IMR-90 (cell line): ENCODE measurements at regions not wholly inside any gene's neighbourhood (a gene's known extent, or its start where the extent isn't known, plus 50 kb on each side); places are given as distances from the start of the nearest gene placed in this dataset.

Experiments
- ATAC-seq: fragments of 200-7000 bp; cut with Tn5 transposase; 2 replicates; pipeline ENCODE4 v1.9.1; 2020; ENCODE audit warnings: low read depth, mild to moderate bottlenecking, moderate library complexity
- BruUV-seq: library from RNA; stranded (reverse); fragments of 400-500 nt; replicated peaks from 2 replicates; lab custom pipeline; 2021; lab: Mats Ljungman, UMichigan
- CTCF ChIA-PET: fragments of 300-600 bp; formaldehyde crosslinking; extraction: SDS; loops from one replicate; lab custom pipeline; 2021; ENCODE audit warnings: antibody characterized with exemption; lab: Yijun Ruan, JAX
- POLR2A ChIA-PET: fragments of 300-600 bp; sonication (Branson Sonifier 250); formaldehyde crosslinking; loops from one replicate; lab custom pipeline; 2022; ENCODE audit warnings: antibody characterized with exemption; ENCODE audit not compliant: unreplicated experiment; lab: Charles Lee
- DNase-seq: peaks from one replicate; pipeline ENCODE4 v3.0.0; 2013
- H2AFZ ChIP-seq: replicated peaks from 2 replicates; pipeline ENCODE3; 2013; ENCODE audit warnings: low read length, mild to moderate bottlenecking; ENCODE audit not compliant: poor library complexity
- H2AK5ac ChIP-seq: 2 replicates; pipeline ENCODE4 v1.6.1; 2013; ENCODE audit warnings: low read depth, low read length, inconsistent platforms
- H2AK9ac ChIP-seq: replicated peaks from 2 replicates; pipeline ENCODE3; 2013; ENCODE audit warnings: mild to moderate bottlenecking, low read depth, low read length, moderate library complexity; ENCODE audit not compliant: poor library complexity
- H2BK120ac ChIP-seq: 2 replicates; pipeline ENCODE4 v1.6.1; 2013; ENCODE audit warnings: low read depth, low read length, inconsistent platforms
- H2BK15ac ChIP-seq: 3 replicates; pipeline ENCODE4 v1.6.1; 2013; ENCODE audit warnings: low read depth, low read length, inconsistent platforms
- H2BK20ac ChIP-seq: 2 replicates; pipeline ENCODE4 v1.6.1; 2013; ENCODE audit warnings: low read depth, mild to moderate bottlenecking, inconsistent platforms, low read length, moderate library complexity
- H2BK5ac ChIP-seq: 2 replicates; pipeline ENCODE4 v1.6.1; 2013; ENCODE audit warnings: mild to moderate bottlenecking, low read depth, low read length, inconsistent platforms; ENCODE audit not compliant: poor library complexity, severe bottlenecking
- H3K14ac ChIP-seq: replicated peaks from 2 replicates; pipeline ENCODE4 v1.6.1; 2013; ENCODE audit warnings: low read depth, low read length, inconsistent platforms
- H3K18ac ChIP-seq: 2 replicates; pipeline ENCODE4 v1.6.1; 2013; ENCODE audit warnings: low read depth, low read length, control low read depth
- H3K23ac ChIP-seq: 2 replicates; pipeline ENCODE4 v1.6.1; 2013; ENCODE audit warnings: low read depth, low read length, inconsistent platforms
- H3K27ac ChIP-seq: 2 replicates; pipeline ENCODE4 v1.5.1; 2013; ENCODE audit warnings: mild to moderate bottlenecking, control low read depth, low read length; ENCODE audit not compliant: insufficient read depth
- H3K27me3 ChIP-seq: 2 replicates; pipeline ENCODE4 v1.6.1; 2013; ENCODE audit warnings: low read length; ENCODE audit not compliant: control insufficient read depth, insufficient read depth
- H3K36me3 ChIP-seq: 2 replicates; pipeline ENCODE4 v1.6.1; 2013; ENCODE audit warnings: low read length, mixed read lengths; ENCODE audit not compliant: control insufficient read depth, insufficient read depth
- H3K4ac ChIP-seq: 2 replicates; pipeline ENCODE4 v1.6.1; 2013; ENCODE audit warnings: low read depth, low read length, inconsistent platforms
- H3K4me1 ChIP-seq: 2 replicates; pipeline ENCODE4 v1.6.1; 2013; ENCODE audit warnings: low read length, mixed read lengths; ENCODE audit not compliant: control insufficient read depth, insufficient read depth
- H3K4me2 ChIP-seq: 2 replicates; pipeline ENCODE4 v1.6.1; 2013; ENCODE audit warnings: low read depth, mild to moderate bottlenecking, control low read depth, low read length, moderate library complexity
- H3K4me3 ChIP-seq: 2 replicates; pipeline ENCODE4 v1.5.1; 2013; ENCODE audit warnings: low read depth, mild to moderate bottlenecking, control low read depth, low read length, moderate library complexity; ENCODE audit not compliant: insufficient read depth
- H3K56ac ChIP-seq: 2 replicates; pipeline ENCODE4 v1.6.1; 2013; ENCODE audit warnings: low read length, inconsistent platforms; ENCODE audit not compliant: insufficient read depth; ENCODE audit errors: extremely low read depth
- H3K79me1 ChIP-seq, 2 experiments: 2 replicates each; pipeline ENCODE4 v1.6.1; 2013; ENCODE audit warnings: low read length in 2 of 2, inconsistent platforms in 1 of 2, low read depth in 1 of 2
- H3K9ac ChIP-seq: 2 replicates; pipeline ENCODE4 v1.6.1; 2013; ENCODE audit warnings: low read depth, low read length, control low read depth
- H3K9me1 ChIP-seq: 2 replicates; pipeline ENCODE4 v1.6.1; 2013; ENCODE audit warnings: low read length, inconsistent platforms; ENCODE audit not compliant: insufficient read depth
- H3K9me3 ChIP-seq: 2 replicates; pipeline ENCODE4 v1.6.1; 2013; ENCODE audit warnings: low read length; ENCODE audit not compliant: control insufficient read depth, insufficient read depth
- H4K20me1 ChIP-seq: 2 replicates; pipeline ENCODE4 v1.6.1; 2013; ENCODE audit warnings: low read length, inconsistent platforms; ENCODE audit not compliant: insufficient read depth
- H4K5ac ChIP-seq: 2 replicates; pipeline ENCODE4 v1.6.1; 2013; ENCODE audit warnings: mild to moderate bottlenecking, low read depth, low read length, control low read depth
- H4K8ac ChIP-seq, 2 experiments: 2 replicates each; pipeline ENCODE4 v1.6.1; 2013; ENCODE audit warnings: low read depth in 2 of 2, low read length in 2 of 2, control low read depth in 1 of 2, inconsistent platforms in 1 of 2
- H4K91ac ChIP-seq: 2 replicates; pipeline ENCODE4 v1.6.1; 2013; ENCODE audit warnings: low read depth, low read length, inconsistent platforms; ENCODE audit not compliant: insufficient read depth
- BHLHE40 ChIP-seq: fragments of 150-350 bp; IDR thresholded peaks from 2 replicates; pipeline ENCODE4 v1.6.1; 2016; ENCODE audit warnings: mild to moderate bottlenecking, low read depth, low read length
- CEBPB ChIP-seq: IDR thresholded peaks from 2 replicates; pipeline ENCODE4 v1.6.1; 2012; ENCODE audit warnings: low read depth, low read length, improper control_type of control experiment
- CHD1 ChIP-seq: IDR thresholded peaks from 2 replicates; pipeline ENCODE4 v1.6.1; 2012; ENCODE audit warnings: low read depth, low read length, improper control_type of control experiment
- FOS ChIP-seq: fragments of 150-350 bp; IDR thresholded peaks from 2 replicates; pipeline ENCODE4 v1.6.1; 2016; ENCODE audit warnings: low read depth, low read length
- MAFK ChIP-seq: IDR thresholded peaks from 2 replicates; pipeline ENCODE4 v1.6.1; 2012; ENCODE audit warnings: low read depth, low read length, improper control_type of control experiment
- MAZ ChIP-seq: IDR thresholded peaks from 2 replicates; pipeline ENCODE4 v1.6.1; 2012; ENCODE audit warnings: low read depth, mild to moderate bottlenecking, low read length, improper control_type of control experiment, moderate library complexity, borderline replicate concordance
- NFE2L2 ChIP-seq: fragments of 150-350 bp; IDR thresholded peaks from 2 replicates; pipeline ENCODE4 v1.6.1; 2016; ENCODE audit warnings: low read depth, mild to moderate bottlenecking, low read length
- POLR2A ChIP-seq: IDR thresholded peaks from 2 replicates; pipeline ENCODE4 v1.6.1; 2012; ENCODE audit warnings: mild to moderate bottlenecking, low read depth, low read length
- RAD21 ChIP-seq: IDR thresholded peaks from 2 replicates; pipeline ENCODE4 v1.6.1; 2012; ENCODE audit warnings: low read length, improper control_type of control experiment
- USF2 ChIP-seq: fragments of 150-350 bp; IDR thresholded peaks from 2 replicates; pipeline ENCODE4 v1.6.1; 2017; ENCODE audit warnings: mild to moderate bottlenecking, antibody characterized with exemption, low read length, low read depth
- WGBS, 2 experiments: methylation state at CpG; one replicate each; pipeline versions ENCODE4 v1.1.5 to v1.1.7; 2013; ENCODE audit warnings: missing lambda C conversion rate in 2 of 2; ENCODE audit not compliant: insufficient read length in 1 of 2; ENCODE audit errors: extremely low coverage in 2 of 2; 5-methylcytosine and 5-hydroxymethylcytosine counted together
- dilution Hi-C: fragments of 300-500 bp; cut with HindIII; formaldehyde crosslinking; loops from one replicate; pipeline ENCODE4 v1.14.3; 2018; ENCODE audit warnings: low sequenced_read_pairs; ENCODE audit not compliant: unreplicated experiment
- in situ Hi-C: fragments of 300-500 bp; cut with MboI; formaldehyde crosslinking; loops from 3 replicates; pipeline ENCODE4 v1.14.3; 2019; ENCODE audit warnings: low sequenced_read_pairs, inconsistent platforms, mixed read lengths
- intact Hi-C: fragments of 100-400 bp; cut with micrococcal nuclease; formaldehyde crosslinking; loops from 2 replicates; pipeline ENCODE4 v1.10.0; 2022

- H3K18ac ChIP-seq = no peak overlapping the region
- peaks cover 9% of the 10 kb centered on the region; the same call in 1 of the 2 replicates for H3K4me1 ChIP-seq
- WGBS, 2 experiments = 60% methylated on average over 1 of the region's 5 CpGs; no CpG with 5 or more reads in 1 of the 2 experiments
- H3K9ac ChIP-seq = no peak overlapping the region
- no peak overlapping the region for H3K27ac ChIP-seq
- no peak for DNase-seq
- in situ Hi-C loops (no loop called here), dilution Hi-C loops (no loop called here), intact Hi-C loops (loop anchor here (10.0 kb wide), 1 partner anchor 307 kb away; no protein-coding TSS in a partner anchor)
- H3K4me2 ChIP-seq = no peak overlapping the region; the same call in 1 of the 2 replicates
- no peaks in the 10 kb centered on the region for H3K9me3 ChIP-seq
- no peaks in the 10 kb centered on the region for H3K79me1 ChIP-seq
- no peak overlapping the region for H3K4ac ChIP-seq
- no TSS peak for BruUV-seq
- 0 out of 2 replicates have a peak overlapping the region, but pooled peaks have one; percentile 29 for H2BK20ac ChIP-seq
- H3K14ac ChIP-seq = no peak overlapping the region
- H2BK15ac ChIP-seq = no peak overlapping the region
- H2AK5ac ChIP-seq = peak overlapping the region; percentile 15; the same call in 1 of the 2 replicates
- H2AK9ac ChIP-seq = no peak overlapping the region
- H2BK5ac ChIP-seq = no peak overlapping the region
- CTCF ChIA-PET = interaction anchor here (0.5 to 0.7 kb wide), 2 partner anchors 80 to 170 kb away, joined by 3 to 5 read pairs; no protein-coding TSS in a partner anchor
- H4K20me1 ChIP-seq = no peaks in the 10 kb centered on the region
- ATAC-seq = no peak
- H4K91ac ChIP-seq = no peak overlapping the region
- H2AFZ ChIP-seq = no peak overlapping the region
- H2BK120ac ChIP-seq = 0 out of 2 replicates have a peak overlapping the region, but pooled peaks have one; percentile 14
- POLR2A ChIA-PET = no interaction called here
- H3K56ac ChIP-seq = no peak overlapping the region
- TF ChIP-seq MAFK = no peak
- TF ChIP-seq RAD21 = no peak
- no peak for TF ChIP-seq MAZ
- no peak for TF ChIP-seq POLR2A
- TF ChIP-seq USF2 = no peak
- TF ChIP-seq FOS = no peak
- TF ChIP-seq CHD1 = no peak
- TF ChIP-seq NFE2L2 = no peak
- no peak for TF ChIP-seq BHLHE40
- TF ChIP-seq CEBPB = no peak
- H4K5ac ChIP-seq = no peak overlapping the region
- H3K23ac ChIP-seq = no peak overlapping the region
- H3K27me3 ChIP-seq = no peaks in the 10 kb centered on the region
- no peak overlapping the region for H4K8ac ChIP-seq
- H3K36me3 ChIP-seq = no peaks in the 10 kb centered on the region
- H3K9me1 ChIP-seq = no peaks in the 10 kb centered on the region
- H3K4me3 ChIP-seq = no peak overlapping the region
These were observed 508.3 kb downstream of the TUSC7 start for GRCh38 chr3:117217760-117218316.
